PC-9 (cell line): ENCODE measurements at regions not wholly inside any gene's neighbourhood (a gene's known extent, or its start where the extent isn't known, plus 50 kb on each side); places are given as distances from the start of the nearest gene placed in this dataset.

Experiments
- BruUV-seq: library from RNA; stranded (reverse); fragments of 400-500 nt; replicated peaks from 2 replicates; lab custom pipeline; 2021; lab: Mats Ljungman, UMichigan
- CTCF ChIA-PET: fragments of 300-600 bp; sonication (Branson Sonifier 250); formaldehyde crosslinking; loops from one replicate; lab custom pipeline; 2022; ENCODE audit warnings: antibody characterized with exemption; lab: Charles Lee
- POLR2A ChIA-PET: fragments of 300-600 bp; sonication (Branson Sonifier 250); formaldehyde crosslinking; loops from one replicate; lab custom pipeline; 2022; ENCODE audit warnings: antibody characterized with exemption; ENCODE audit not compliant: unreplicated experiment; lab: Charles Lee
- DNase-seq, 2 experiments: peaks; one replicate each; pipeline versions ENCODE4 v3.0.0 to v3.0.0-alpha.2; 2015 to 2022; ENCODE audit warnings: mixed read lengths in 1 of 2
- H2AFZ ChIP-seq: fragments of 200-600 bp; sonication (generic); 2 replicates; pipeline ENCODE4 v1.8.1; 2017; ENCODE audit warnings: antibody characterized with exemption
- H3F3A ChIP-seq: fragments of 200-600 bp; sonication (generic); 2 replicates; pipeline ENCODE4 v1.8.1; 2017; ENCODE audit warnings: antibody characterized with exemption, mild to moderate bottlenecking, low read depth; ENCODE audit not compliant: insufficient read depth
- H3K27ac ChIP-seq: fragments of 200-600 bp; sonication (generic); 2 replicates; pipeline ENCODE4 v1.6.1; 2016; ENCODE audit warnings: mixed run types
- H3K27me3 ChIP-seq: fragments of 200-600 bp; sonication (generic); 2 replicates; pipeline ENCODE4 v1.6.1; 2016; ENCODE audit warnings: low read depth, mixed run types; ENCODE audit not compliant: insufficient read depth
- H3K36me3 ChIP-seq: fragments of 200-600 bp; sonication (generic); 2 replicates; pipeline ENCODE4 v1.6.1; 2016; ENCODE audit warnings: low read depth, mixed run types
- H3K4me1 ChIP-seq: fragments of 200-600 bp; sonication (generic); replicated peaks from 2 replicates; pipeline ENCODE4 v1.6.1; 2016; ENCODE audit warnings: mixed run types; ENCODE audit not compliant: insufficient read depth
- H3K4me2 ChIP-seq: fragments of 200-600 bp; sonication (generic); 2 replicates; pipeline ENCODE4 v1.6.1; 2017; ENCODE audit warnings: mixed run types
- H3K4me3 ChIP-seq: fragments of 200-600 bp; sonication (generic); 2 replicates; pipeline ENCODE4 v1.6.1; 2016; ENCODE audit warnings: mixed run types
- H3K79me2 ChIP-seq: fragments of 200-600 bp; sonication (generic); 2 replicates; pipeline ENCODE4 v1.6.1; 2017; ENCODE audit warnings: low read depth, mixed run types
- H3K9me2 ChIP-seq: fragments of 200-600 bp; sonication (generic); 2 replicates; pipeline ENCODE4 v1.8.1; 2017; ENCODE audit warnings: mild to moderate bottlenecking; ENCODE audit not compliant: insufficient read depth
- H3K9me3 ChIP-seq: fragments of 200-600 bp; sonication (generic); 2 replicates; pipeline ENCODE4 v1.8.1; 2016; ENCODE audit warnings: low read depth; ENCODE audit not compliant: insufficient read depth
- H4K20me1 ChIP-seq: fragments of 200-600 bp; sonication (generic); 2 replicates; pipeline ENCODE4 v1.8.1; 2017; ENCODE audit not compliant: insufficient read depth
- EZH2 ChIP-seq: fragments of 200-600 bp; sonication (generic); IDR thresholded peaks from 2 replicates; pipeline ENCODE4 v1.8.0; 2017; ENCODE audit warnings: antibody characterized with exemption, low read depth
- intact Hi-C: fragments of 100-400 bp; cut with micrococcal nuclease; formaldehyde crosslinking; loops from one replicate; pipeline ENCODE4 v1.10.0; 2022; ENCODE audit not compliant: unreplicated experiment
- TF ChIP-seq, protein P1 (sequence below): fragments of 200-600 bp; sonication (generic); conservative IDR thresholded peaks from 2 replicates; pipeline ENCODE4 v1.6.1; 2017; ENCODE audit warnings: mixed run types, antibody characterized with exemption, mild to moderate bottlenecking, moderate library complexity

DNA sequence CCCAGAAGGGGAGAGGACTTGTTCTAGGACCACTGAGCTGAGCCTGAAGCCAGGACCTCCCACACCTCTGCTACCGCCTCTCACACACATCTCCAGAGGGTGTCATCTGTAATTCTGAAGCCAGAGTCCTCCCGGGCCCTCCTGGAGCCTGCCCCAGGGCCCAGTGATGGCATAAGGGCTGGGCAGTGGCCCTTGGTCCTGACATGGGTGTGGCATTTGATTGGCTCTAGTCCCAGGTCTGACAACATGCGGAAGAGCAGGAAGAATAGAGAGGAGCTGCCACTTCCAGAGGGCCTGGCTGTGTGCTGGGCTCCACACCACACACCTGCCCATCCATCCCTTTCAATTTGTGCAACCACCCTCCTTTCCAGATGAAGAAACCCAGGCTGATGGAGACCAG, 144.3 kb upstream of the GSC start:
- H3K9me3 ChIP-seq = no peaks in the 10 kb centered on the region
- no peak for TF ChIP-seq EZH2
- TF ChIP-seq, protein P1, sequence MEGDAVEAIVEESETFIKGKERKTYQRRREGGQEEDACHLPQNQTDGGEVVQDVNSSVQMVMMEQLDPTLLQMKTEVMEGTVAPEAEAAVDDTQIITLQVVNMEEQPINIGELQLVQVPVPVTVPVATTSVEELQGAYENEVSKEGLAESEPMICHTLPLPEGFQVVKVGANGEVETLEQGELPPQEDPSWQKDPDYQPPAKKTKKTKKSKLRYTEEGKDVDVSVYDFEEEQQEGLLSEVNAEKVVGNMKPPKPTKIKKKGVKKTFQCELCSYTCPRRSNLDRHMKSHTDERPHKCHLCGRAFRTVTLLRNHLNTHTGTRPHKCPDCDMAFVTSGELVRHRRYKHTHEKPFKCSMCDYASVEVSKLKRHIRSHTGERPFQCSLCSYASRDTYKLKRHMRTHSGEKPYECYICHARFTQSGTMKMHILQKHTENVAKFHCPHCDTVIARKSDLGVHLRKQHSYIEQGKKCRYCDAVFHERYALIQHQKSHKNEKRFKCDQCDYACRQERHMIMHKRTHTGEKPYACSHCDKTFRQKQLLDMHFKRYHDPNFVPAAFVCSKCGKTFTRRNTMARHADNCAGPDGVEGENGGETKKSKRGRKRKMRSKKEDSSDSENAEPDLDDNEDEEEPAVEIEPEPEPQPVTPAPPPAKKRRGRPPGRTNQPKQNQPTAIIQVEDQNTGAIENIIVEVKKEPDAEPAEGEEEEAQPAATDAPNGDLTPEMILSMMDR = no peak
- no peak overlapping the region for H3K4me2 ChIP-seq
- peaks cover 32% of the 10 kb centered on the region; the same call in 1 of the 2 replicates for H3K27me3 ChIP-seq
- intact Hi-C loops = no loop called here
- H3K4me3 ChIP-seq = no peak overlapping the region
- no TSS peak for BruUV-seq
- no peaks in the 10 kb centered on the region for H4K20me1 ChIP-seq
- ChIA-PET POLR2A (no interaction called here), CTCF (no interaction called here)
- H3K9me2 ChIP-seq = no peaks in the 10 kb centered on the region
- H3K36me3 ChIP-seq = no peaks in the 10 kb centered on the region
- no peak overlapping the region for H3K27ac ChIP-seq
- H2AFZ ChIP-seq = no peak overlapping the region
- no peaks in the 10 kb centered on the region for H3K79me2 ChIP-seq
- H3K4me1 ChIP-seq = no peaks in the 10 kb centered on the region
- no peaks in the 10 kb centered on the region for H3F3A ChIP-seq
- DNase-seq = no peak

- intact Hi-C loops = no loop called here
- H3K4me2 ChIP-seq = no peak overlapping the region
- H3F3A ChIP-seq = no peaks in the 10 kb centered on the region
- ChIA-PET CTCF (no interaction called here), POLR2A (no interaction called here)
- no peaks in the 10 kb centered on the region for H3K9me3 ChIP-seq
- H2AFZ ChIP-seq = no peak overlapping the region
- no peak for TF ChIP-seq EZH2
- TF ChIP-seq, protein P1 = no peak
- no TSS peak for BruUV-seq
- no peaks in the 10 kb centered on the region for H3K36me3 ChIP-seq
- H3K9me2 ChIP-seq = no peaks in the 10 kb centered on the region
- H3K27ac ChIP-seq = no peak overlapping the region
- peaks cover 31% of the 10 kb centered on the region for H3K27me3 ChIP-seq
- H3K79me2 ChIP-seq = no peaks in the 10 kb centered on the region
- H3K4me1 ChIP-seq = no peaks in the 10 kb centered on the region
- H4K20me1 ChIP-seq = no peaks in the 10 kb centered on the region
- no peak overlapping the region for H3K4me3 ChIP-seq
- no peak for DNase-seq
These were observed 137.8 kb upstream of the GSC start for GRCh38 chr14:94907626-94908261.

GRCh38 chr14:94906991-94907587, 137.2 kb upstream of the GSC start:
- intact Hi-C loops = no loop called here
- H2AFZ ChIP-seq = no peak overlapping the region
- H3K9me2 ChIP-seq = no peaks in the 10 kb centered on the region
- DNase-seq = no peak
- no peak overlapping the region for H3K4me3 ChIP-seq
- BruUV-seq = no TSS peak
- H4K20me1 ChIP-seq = no peaks in the 10 kb centered on the region
- no peak overlapping the region for H3K27ac ChIP-seq
- H3K9me3 ChIP-seq = no peaks in the 10 kb centered on the region
- H3K4me1 ChIP-seq = no peaks in the 10 kb centered on the region
- H3K4me2 ChIP-seq = no peak overlapping the region
- TF ChIP-seq, protein P1 = no peak
- TF ChIP-seq EZH2 = no peak
- H3K36me3 ChIP-seq = no peaks in the 10 kb centered on the region
- no peaks in the 10 kb centered on the region for H3F3A ChIP-seq
- CTCF ChIA-PET = no interaction called here
- POLR2A ChIA-PET = no interaction called here
- H3K79me2 ChIP-seq = no peaks in the 10 kb centered on the region
- H3K27me3 ChIP-seq = peaks cover 31% of the 10 kb centered on the region
